ENCODE measurements at regions not wholly inside any gene's neighbourhood (a gene's known extent, or its start where the extent isn't known, plus 50 kb on each side); places are given as distances from the start of the nearest gene placed in this dataset.
"Not testable (repeated sequence)": the region's sequence is repeated elsewhere in the genome, so short reads cannot be mapped to it uniquely, and the experiment has no call there.

DNA sequence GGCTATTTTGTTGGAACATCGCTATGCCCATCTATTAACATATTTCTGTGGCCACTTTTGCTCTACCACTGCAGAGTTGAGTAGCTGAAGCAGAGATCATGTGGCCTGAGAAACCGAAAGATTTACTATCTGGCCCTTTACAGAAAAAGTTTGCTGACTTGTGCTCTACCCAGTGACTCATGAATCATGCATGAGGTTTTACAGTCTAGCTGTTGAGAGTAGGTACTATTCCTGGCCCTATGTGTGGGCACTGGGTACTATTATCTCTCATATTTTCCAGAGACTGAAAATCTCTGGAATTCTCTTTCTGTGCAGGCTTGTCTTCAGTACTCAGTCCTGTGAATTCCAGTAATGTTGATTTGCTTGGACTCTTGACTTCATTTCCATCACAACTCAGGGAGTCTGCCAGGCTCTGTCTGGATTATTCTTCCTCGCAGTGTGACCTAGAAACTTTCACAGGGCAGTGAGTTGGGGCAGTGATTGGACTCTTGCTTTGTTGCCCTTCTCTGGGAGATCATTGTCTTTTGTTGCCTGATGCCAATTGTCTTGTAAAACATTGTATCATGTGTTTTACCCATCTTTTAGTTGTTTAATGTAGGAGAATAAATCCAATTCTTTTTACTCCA, 121.3 kb upstream of the PRSS12 start:
- TF ChIP-seq, protein P1, sequence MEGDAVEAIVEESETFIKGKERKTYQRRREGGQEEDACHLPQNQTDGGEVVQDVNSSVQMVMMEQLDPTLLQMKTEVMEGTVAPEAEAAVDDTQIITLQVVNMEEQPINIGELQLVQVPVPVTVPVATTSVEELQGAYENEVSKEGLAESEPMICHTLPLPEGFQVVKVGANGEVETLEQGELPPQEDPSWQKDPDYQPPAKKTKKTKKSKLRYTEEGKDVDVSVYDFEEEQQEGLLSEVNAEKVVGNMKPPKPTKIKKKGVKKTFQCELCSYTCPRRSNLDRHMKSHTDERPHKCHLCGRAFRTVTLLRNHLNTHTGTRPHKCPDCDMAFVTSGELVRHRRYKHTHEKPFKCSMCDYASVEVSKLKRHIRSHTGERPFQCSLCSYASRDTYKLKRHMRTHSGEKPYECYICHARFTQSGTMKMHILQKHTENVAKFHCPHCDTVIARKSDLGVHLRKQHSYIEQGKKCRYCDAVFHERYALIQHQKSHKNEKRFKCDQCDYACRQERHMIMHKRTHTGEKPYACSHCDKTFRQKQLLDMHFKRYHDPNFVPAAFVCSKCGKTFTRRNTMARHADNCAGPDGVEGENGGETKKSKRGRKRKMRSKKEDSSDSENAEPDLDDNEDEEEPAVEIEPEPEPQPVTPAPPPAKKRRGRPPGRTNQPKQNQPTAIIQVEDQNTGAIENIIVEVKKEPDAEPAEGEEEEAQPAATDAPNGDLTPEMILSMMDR (IDR thresholded peaks at IDR 0.05; ENCODE audit: low read depth, low read length) = not testable (repeated sequence)
- not testable (repeated sequence) for TF ChIP-seq POLR2A (IDR thresholded peaks at IDR 0.05; ENCODE audit: extremely low read depth, insufficient read length); MYC (IDR thresholded peaks at IDR 0.05; ENCODE audit: low read depth, low read length)
- TF ChIP-seq, protein P2, sequence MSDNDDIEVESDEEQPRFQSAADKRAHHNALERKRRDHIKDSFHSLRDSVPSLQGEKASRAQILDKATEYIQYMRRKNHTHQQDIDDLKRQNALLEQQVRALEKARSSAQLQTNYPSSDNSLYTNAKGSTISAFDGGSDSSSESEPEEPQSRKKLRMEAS (IDR thresholded peaks at IDR 0.05; ENCODE audit: low read depth, low read length) = not testable (repeated sequence)
